Thyroid gland (tissue), 4 donors: ENCODE measurements at regions not wholly inside any gene's neighbourhood (a gene's known extent, or its start where the extent isn't known, plus 50 kb on each side); places are given as distances from the start of the nearest gene placed in this dataset.
"Not testable (repeated sequence)": the region's sequence is repeated elsewhere in the genome, so short reads cannot be mapped to it uniquely, and the experiment has no call there.

Experiments used
- DNase-seq, 2 donors: peaks; one replicate each; pipeline ENCODE4 v3.0.0-alpha.2; 2019
- H3K27ac ChIP-seq, 3 donors: fragments of 200-600 bp; sonication (generic); 1 replicate in 2 of 3; 2 replicates in 1 of 3; pipeline ENCODE4 v1.5.1; 2016 to 2019; ENCODE audit warnings: mild to moderate bottlenecking in 1 of 3, moderate library complexity in 1 of 3
- H3K27me3 ChIP-seq: fragments of 200-600 bp; sonication (generic); one replicate; pipeline ENCODE4 v1.5.1; 2019
- H3K36me3 ChIP-seq, 2 donors: fragments of 200-600 bp; sonication (generic); one replicate each; pipeline ENCODE4 v1.5.1; 2016 to 2019
- H3K4me1 ChIP-seq, 2 donors: fragments of 200-600 bp; sonication (generic); one replicate each; pipeline ENCODE4 v1.5.1; 2017 to 2019
- H3K4me3 ChIP-seq, 3 donors: fragments of 200-600 bp; sonication (generic); replicated peaks in 1 of 3; 1 replicate in 2 of 3; 2 replicates in 1 of 3; pipeline ENCODE4 v1.5.1; 2016; ENCODE audit warnings: mild to moderate bottlenecking in 1 of 3
- H3K9me3 ChIP-seq: fragments of 200-600 bp; sonication (generic); one replicate; pipeline ENCODE4 v1.5.1; 2017
- POLR2A ChIP-seq, 2 donors: fragments of 450-650 bp; IDR thresholded peaks; one replicate each; pipeline ENCODE4 v1.6.1; 2017; ENCODE audit warnings: antibody characterized with exemption in 2 of 2, mild to moderate bottlenecking in 2 of 2, moderate library complexity in 1 of 2
- WGBS, 2 donors: methylation state at CpG; one replicate each; pipeline ENCODE4 v1.1.5; 2017; 5-methylcytosine and 5-hydroxymethylcytosine counted together
- intact Hi-C: fragments of 100-400 bp; cut with DNase I; formaldehyde crosslinking; loops from one replicate; pipeline ENCODE4 v1.15.1; 2023
- TF ChIP-seq, protein P1 (sequence below), 6 experiments: fragments of 200-600 bp in 3 of 6; fragments of 450-650 bp in 3 of 6; sonication (generic) in 3 of 6; IDR thresholded peaks; one replicate each; pipeline ENCODE4 v1.5.1; 2016 to 2019; ENCODE audit warnings: antibody characterized with exemption in 6 of 6, mild to moderate bottlenecking in 2 of 6, inconsistent platforms in 1 of 6, moderate library complexity in 1 of 6

- no peak for DNase-seq
- WGBS, 2 donors: 68 to 93% methylated on average over 3 of the region's 3 CpGs
- no peak for TF ChIP-seq POLR2A (IDR thresholded peaks at IDR 0.05)
- TF ChIP-seq, protein P1, sequence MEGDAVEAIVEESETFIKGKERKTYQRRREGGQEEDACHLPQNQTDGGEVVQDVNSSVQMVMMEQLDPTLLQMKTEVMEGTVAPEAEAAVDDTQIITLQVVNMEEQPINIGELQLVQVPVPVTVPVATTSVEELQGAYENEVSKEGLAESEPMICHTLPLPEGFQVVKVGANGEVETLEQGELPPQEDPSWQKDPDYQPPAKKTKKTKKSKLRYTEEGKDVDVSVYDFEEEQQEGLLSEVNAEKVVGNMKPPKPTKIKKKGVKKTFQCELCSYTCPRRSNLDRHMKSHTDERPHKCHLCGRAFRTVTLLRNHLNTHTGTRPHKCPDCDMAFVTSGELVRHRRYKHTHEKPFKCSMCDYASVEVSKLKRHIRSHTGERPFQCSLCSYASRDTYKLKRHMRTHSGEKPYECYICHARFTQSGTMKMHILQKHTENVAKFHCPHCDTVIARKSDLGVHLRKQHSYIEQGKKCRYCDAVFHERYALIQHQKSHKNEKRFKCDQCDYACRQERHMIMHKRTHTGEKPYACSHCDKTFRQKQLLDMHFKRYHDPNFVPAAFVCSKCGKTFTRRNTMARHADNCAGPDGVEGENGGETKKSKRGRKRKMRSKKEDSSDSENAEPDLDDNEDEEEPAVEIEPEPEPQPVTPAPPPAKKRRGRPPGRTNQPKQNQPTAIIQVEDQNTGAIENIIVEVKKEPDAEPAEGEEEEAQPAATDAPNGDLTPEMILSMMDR (IDR thresholded peaks at IDR 0.05): no peak
- Histone ChIP-seq H3K4me1 (peaks cover 22 to 24% of the 10 kb centered on the region in 2 donors), H3K4me3 (no peak overlapping the region), H3K36me3 (no peaks in the 10 kb centered on the region), H3K27me3 (no peaks in the 10 kb centered on the region), H3K9me3 (no peaks in the 10 kb centered on the region), H3K27ac (no peak overlapping the region)
- intact Hi-C loops: no loop called here
Observed at GRCh38 chr7:37550426-37550825, 101.8 kb upstream of the ELMO1 start.

DNA sequence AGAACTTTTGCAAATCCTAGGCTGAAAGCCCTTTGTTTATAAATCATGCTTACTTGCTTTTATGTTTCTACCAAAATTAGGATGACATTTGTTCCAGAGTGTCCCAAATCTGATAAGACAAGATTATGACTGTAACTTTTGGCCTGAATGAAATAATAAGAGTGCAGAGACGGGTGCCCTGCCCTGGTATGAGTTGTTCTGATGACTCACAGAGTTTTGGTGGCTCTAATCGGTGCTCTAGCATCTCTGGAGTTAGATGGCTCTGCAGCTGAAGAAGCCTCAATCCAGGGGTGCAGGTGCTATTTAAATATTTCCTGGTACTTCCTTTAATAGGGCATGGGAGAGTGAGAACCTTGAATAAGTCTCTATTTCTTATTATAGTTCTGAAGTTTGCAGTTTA lies 102.2 kb upstream of the ELMO1 start:
- Histone ChIP-seq H3K4me1 (peaks cover 17 to 20% of the 10 kb centered on the region in 2 donors), H3K36me3 (no peaks in the 10 kb centered on the region), H3K27me3 (no peaks in the 10 kb centered on the region), H3K4me3 (no peak overlapping the region), H3K27ac (no peak overlapping the region), H3K9me3 (no peaks in the 10 kb centered on the region)
- DNase-seq: no peak
- WGBS, 2 donors: 76 to 82% methylated on average over 2 of the region's 2 CpGs
- intact Hi-C loops: no loop called here
- TF ChIP-seq, protein P1 (IDR thresholded peaks at IDR 0.05): no peak
- no peak for TF ChIP-seq POLR2A (IDR thresholded peaks at IDR 0.05)

GRCh38 chr7:37552030-37552429 lies 103.4 kb upstream of the ELMO1 start:
- Histone ChIP-seq H3K9me3 (no peaks in the 10 kb centered on the region), H3K27ac (no peak overlapping the region), H3K4me3 (no peak overlapping the region), H3K27me3 (no peaks in the 10 kb centered on the region), H3K36me3 (no peaks in the 10 kb centered on the region), H3K4me1 (peaks cover 11 to 12% of the 10 kb centered on the region in 2 donors)
- intact Hi-C loops: no loop called here
- no peak for TF ChIP-seq POLR2A (IDR thresholded peaks at IDR 0.05)
- TF ChIP-seq, protein P1 (IDR thresholded peaks at IDR 0.05): no peak
- no peak for DNase-seq
- WGBS, 2 donors: 76 to 91% methylated on average over 4 of the region's 4 CpGs

DNA sequence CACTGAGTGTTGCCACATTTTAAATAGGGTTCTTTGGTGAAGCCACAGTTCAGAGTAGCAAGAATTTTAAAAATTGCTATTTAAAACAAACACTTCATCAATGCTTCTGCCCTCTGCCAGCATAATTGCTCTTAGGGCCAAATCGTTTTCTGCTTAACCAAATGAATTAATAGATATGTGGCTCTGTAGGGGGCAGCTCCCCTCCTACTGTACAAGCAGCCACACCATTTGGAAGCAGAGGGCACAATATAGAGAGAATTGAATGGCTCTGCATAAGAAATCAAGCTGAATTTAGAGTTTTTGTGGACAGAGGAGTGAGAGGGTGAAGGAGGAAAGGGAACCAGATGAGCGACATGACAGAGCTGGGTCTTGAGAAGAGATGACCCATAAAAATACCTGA lies 103.8 kb upstream of the ELMO1 start:
- H3K27me3 ChIP-seq, H3K27ac ChIP-seq, DNase-seq, intact Hi-C loops, H3K36me3 ChIP-seq, H3K9me3 ChIP-seq, H3K4me3 ChIP-seq: not testable (repeated sequence)
- 10 to 42% methylated on average over 2 of the region's 2 CpGs for WGBS, 2 donors
- H3K4me1 ChIP-seq: peaks cover 14 to 15% of the 10 kb centered on the region in 2 donors

GRCh38 chr7:37555528-37555927 lies 106.9 kb upstream of the ELMO1 start:
- no peaks in the 10 kb centered on the region for H3K36me3 ChIP-seq
- H3K27ac ChIP-seq: no peak overlapping the region
- no peak overlapping the region for H3K4me3 ChIP-seq
- no peaks in the 10 kb centered on the region for H3K9me3 ChIP-seq
- intact Hi-C loops: no loop called here
- DNase-seq: no peak
- no peaks in the 10 kb centered on the region for H3K27me3 ChIP-seq
- TF ChIP-seq, protein P1 (IDR thresholded peaks at IDR 0.05): no peak
- TF ChIP-seq POLR2A (IDR thresholded peaks at IDR 0.05): no peak
- peaks cover 26 to 30% of the 10 kb centered on the region in 2 donors for H3K4me1 ChIP-seq
